ENCODE measurements at regions not wholly inside any gene's neighbourhood (a gene's known extent, or its start where the extent isn't known, plus 50 kb on each side); places are given as distances from the start of the nearest gene placed in this dataset.

GRCh38 chr20:57901526-57901925 is 191.7 kb upstream of the PMEPA1 start:
- H3K4me1 ChIP-seq (ENCODE audit: control insufficient read depth, insufficient read depth, low read depth, low read length), result no peaks in the 10 kb centered on the region
- no peak overlapping the region for H2BK5ac ChIP-seq (ENCODE audit: low read depth, low read length, poor library complexity, severe bottlenecking)
- H2AK5ac ChIP-seq (ENCODE audit: low read length, severe bottlenecking), result no peak overlapping the region
- H3K9me3 ChIP-seq (ENCODE audit: control insufficient read depth, low read length), result no peaks in the 10 kb centered on the region
- H3K27me3 ChIP-seq (ENCODE audit: control insufficient read depth in 1 of 2, insufficient read depth in 1 of 2, low read length in 2 of 2), result peaks cover 0 to 84% of the 10 kb centered on the region in 2 experiments
- H3K14ac ChIP-seq (ENCODE audit: low read length in 2 of 2), result no peak overlapping the region
- no peaks in the 10 kb centered on the region for H3K36me3 ChIP-seq (ENCODE audit: control insufficient read depth in 1 of 2, insufficient read depth in 2 of 2, low read depth in 1 of 2, low read length in 2 of 2)
- H3K4me2 ChIP-seq (ENCODE audit: low read length, poor library complexity, severe bottlenecking), result no peak overlapping the region
- no peak overlapping the region for H4K91ac ChIP-seq (ENCODE audit: low read length)
- no peak for DNase-seq
- no peak overlapping the region for H3K4ac ChIP-seq (ENCODE audit: low read depth in 1 of 2, low read length in 2 of 2)
- H3K9ac ChIP-seq (ENCODE audit: low read length), result no peak overlapping the region
- H3K4me3 ChIP-seq (ENCODE audit: insufficient read depth in 1 of 2, low read depth in 1 of 2, low read length in 2 of 2), result no peak overlapping the region
- H3K27ac ChIP-seq (ENCODE audit: low read length, poor library complexity, severe bottlenecking), result no peak overlapping the region
- WGBS, result 71% methylated on average over 3 of the region's 4 CpGs
- H2BK15ac ChIP-seq (ENCODE audit: low read depth, poor library complexity, severe bottlenecking), result no peak overlapping the region
- H4K8ac ChIP-seq (ENCODE audit: low read length), result no peak overlapping the region
- no peak overlapping the region for H3K18ac ChIP-seq (ENCODE audit: low read depth in 1 of 2, low read length in 2 of 2)
- H2BK12ac ChIP-seq (ENCODE audit: low read length in 2 of 2), result no peak overlapping the region
- H2BK120ac ChIP-seq (ENCODE audit: low read depth, low read length), result no peak overlapping the region
- no peak overlapping the region for H3K23ac ChIP-seq (ENCODE audit: low read length in 2 of 2)
- H2AFZ ChIP-seq (ENCODE audit: low read depth, low read length), result no peak overlapping the region
- H3K79me1 ChIP-seq (replicated peaks; ENCODE audit: low read length, poor library complexity, severe bottlenecking), result no peaks in the 10 kb centered on the region

- Histone ChIP-seq H3K14ac (ENCODE audit: low read length in 2 of 2) (no peak overlapping the region), H3K4me2 (ENCODE audit: low read length, poor library complexity, severe bottlenecking) (no peak overlapping the region), H3K4ac (ENCODE audit: low read depth in 1 of 2, low read length in 2 of 2) (no peak overlapping the region), H3K27ac (ENCODE audit: low read length, poor library complexity, severe bottlenecking) (no peak overlapping the region), H3K23ac (ENCODE audit: low read length in 2 of 2) (no peak overlapping the region), H3K27me3 (ENCODE audit: control insufficient read depth in 1 of 2, insufficient read depth in 1 of 2, low read length in 2 of 2) (peaks cover 0 to 78% of the 10 kb centered on the region in 2 experiments), H2BK120ac (ENCODE audit: low read depth, low read length) (no peak overlapping the region), H3K79me1 (replicated peaks; ENCODE audit: low read length, poor library complexity, severe bottlenecking) (no peaks in the 10 kb centered on the region), H2BK5ac (ENCODE audit: low read depth, low read length, poor library complexity, severe bottlenecking) (no peak overlapping the region), H4K8ac (ENCODE audit: low read length) (no peak overlapping the region), H4K91ac (ENCODE audit: low read length) (no peak overlapping the region), H2AFZ (ENCODE audit: low read depth, low read length) (no peak overlapping the region), H3K9ac (ENCODE audit: low read length) (no peak overlapping the region), H3K18ac (ENCODE audit: low read depth in 1 of 2, low read length in 2 of 2) (no peak overlapping the region), H3K4me3 (ENCODE audit: insufficient read depth in 1 of 2, low read depth in 1 of 2, low read length in 2 of 2) (no peak overlapping the region), H2BK12ac (ENCODE audit: low read length in 2 of 2) (no peak overlapping the region), H3K4me1 (ENCODE audit: control insufficient read depth, insufficient read depth, low read depth, low read length) (no peaks in the 10 kb centered on the region), H3K36me3 (ENCODE audit: control insufficient read depth in 1 of 2, insufficient read depth in 2 of 2, low read depth in 1 of 2, low read length in 2 of 2) (no peaks in the 10 kb centered on the region), H3K9me3 (ENCODE audit: control insufficient read depth, low read length) (no peaks in the 10 kb centered on the region), H2AK5ac (ENCODE audit: low read length, severe bottlenecking) (no peak overlapping the region), H2BK15ac (ENCODE audit: low read depth, poor library complexity, severe bottlenecking) (no peak overlapping the region)
- DNase-seq, result no peak
- 64% methylated on average over 8 of the region's 9 CpGs for WGBS
Measured at GRCh38 chr20:57900226-57900905, 190.6 kb upstream of the PMEPA1 start.

GRCh38 chr20:57899554-57899953 is 189.7 kb upstream of the PMEPA1 start:
- no peak overlapping the region for H2BK12ac ChIP-seq (ENCODE audit: low read length in 2 of 2)
- 56% methylated on average over 7 of the region's 7 CpGs for WGBS
- H3K4me1 ChIP-seq (ENCODE audit: control insufficient read depth, insufficient read depth, low read depth, low read length), result no peaks in the 10 kb centered on the region
- H3K4me3 ChIP-seq (ENCODE audit: insufficient read depth in 1 of 2, low read depth in 1 of 2, low read length in 2 of 2), result no peak overlapping the region
- no peaks in the 10 kb centered on the region for H3K9me3 ChIP-seq (ENCODE audit: control insufficient read depth, low read length)
- H2BK5ac ChIP-seq (ENCODE audit: low read depth, low read length, poor library complexity, severe bottlenecking), result no peak overlapping the region
- no peak for DNase-seq
- H3K27ac ChIP-seq (ENCODE audit: low read length, poor library complexity, severe bottlenecking), result no peak overlapping the region
- H2BK120ac ChIP-seq (ENCODE audit: low read depth, low read length), result no peak overlapping the region
- H3K14ac ChIP-seq (ENCODE audit: low read length in 2 of 2), result no peak overlapping the region
- no peak overlapping the region for H2BK15ac ChIP-seq (ENCODE audit: low read depth, poor library complexity, severe bottlenecking)
- no peak overlapping the region for H3K4ac ChIP-seq (ENCODE audit: low read depth in 1 of 2, low read length in 2 of 2)
- no peak overlapping the region for H3K4me2 ChIP-seq (ENCODE audit: low read length, poor library complexity, severe bottlenecking)
- H3K18ac ChIP-seq (ENCODE audit: low read depth in 1 of 2, low read length in 2 of 2), result no peak overlapping the region
- H3K9ac ChIP-seq (ENCODE audit: low read length), result no peak overlapping the region
- H3K36me3 ChIP-seq (ENCODE audit: control insufficient read depth in 1 of 2, insufficient read depth in 2 of 2, low read depth in 1 of 2, low read length in 2 of 2), result no peaks in the 10 kb centered on the region
- no peak overlapping the region for H4K91ac ChIP-seq (ENCODE audit: low read length)
- H3K79me1 ChIP-seq (replicated peaks; ENCODE audit: low read length, poor library complexity, severe bottlenecking), result no peaks in the 10 kb centered on the region
- H2AK5ac ChIP-seq (ENCODE audit: low read length, severe bottlenecking), result no peak overlapping the region
- peaks cover 0 to 77% of the 10 kb centered on the region in 2 experiments for H3K27me3 ChIP-seq (ENCODE audit: control insufficient read depth in 1 of 2, insufficient read depth in 1 of 2, low read length in 2 of 2)
- H4K8ac ChIP-seq (ENCODE audit: low read length), result no peak overlapping the region
- no peak overlapping the region for H2AFZ ChIP-seq (ENCODE audit: low read depth, low read length)
- H3K23ac ChIP-seq (ENCODE audit: low read length in 2 of 2), result no peak overlapping the region

GRCh38 chr20:57898332-57898731 is 188.5 kb upstream of the PMEPA1 start:
- H2BK12ac ChIP-seq (ENCODE audit: low read length in 2 of 2), result no peak overlapping the region
- H3K4me3 ChIP-seq (ENCODE audit: insufficient read depth in 1 of 2, low read depth in 1 of 2, low read length in 2 of 2), result no peak overlapping the region
- H3K23ac ChIP-seq (ENCODE audit: low read length in 2 of 2), result no peak overlapping the region
- H2AFZ ChIP-seq (ENCODE audit: low read depth, low read length), result no peak overlapping the region
- no peak overlapping the region for H3K27ac ChIP-seq (ENCODE audit: low read length, poor library complexity, severe bottlenecking)
- no peak overlapping the region for H2AK5ac ChIP-seq (ENCODE audit: low read length, severe bottlenecking)
- no peaks in the 10 kb centered on the region for H3K4me1 ChIP-seq (ENCODE audit: control insufficient read depth, insufficient read depth, low read depth, low read length)
- no peak overlapping the region for H2BK5ac ChIP-seq (ENCODE audit: low read depth, low read length, poor library complexity, severe bottlenecking)
- no peaks in the 10 kb centered on the region for H3K79me1 ChIP-seq (replicated peaks; ENCODE audit: low read length, poor library complexity, severe bottlenecking)
- H3K27me3 ChIP-seq (ENCODE audit: control insufficient read depth in 1 of 2, insufficient read depth in 1 of 2, low read length in 2 of 2), result peaks cover 0 to 80% of the 10 kb centered on the region in 2 experiments
- H3K9me3 ChIP-seq (ENCODE audit: control insufficient read depth, low read length), result no peaks in the 10 kb centered on the region
- no peak overlapping the region for H2BK120ac ChIP-seq (ENCODE audit: low read depth, low read length)
- H3K36me3 ChIP-seq (ENCODE audit: control insufficient read depth in 1 of 2, insufficient read depth in 2 of 2, low read depth in 1 of 2, low read length in 2 of 2), result no peaks in the 10 kb centered on the region
- no peak for DNase-seq
- H3K9ac ChIP-seq (ENCODE audit: low read length), result no peak overlapping the region
- H4K8ac ChIP-seq (ENCODE audit: low read length), result no peak overlapping the region
- WGBS, result 61% methylated on average over 4 of the region's 4 CpGs
- no peak overlapping the region for H3K18ac ChIP-seq (ENCODE audit: low read depth in 1 of 2, low read length in 2 of 2)
- no peak overlapping the region for H3K4me2 ChIP-seq (ENCODE audit: low read length, poor library complexity, severe bottlenecking)
- no peak overlapping the region for H3K14ac ChIP-seq (ENCODE audit: low read length in 2 of 2)
- no peak overlapping the region for H3K4ac ChIP-seq (ENCODE audit: low read depth in 1 of 2, low read length in 2 of 2)
- no peak overlapping the region for H2BK15ac ChIP-seq (ENCODE audit: low read depth, poor library complexity, severe bottlenecking)
- H4K91ac ChIP-seq (ENCODE audit: low read length), result no peak overlapping the region
